ENCODE measurements at regions not wholly inside any gene's neighbourhood (a gene's known extent, or its start where the extent isn't known, plus 50 kb on each side); places are given as distances from the start of the nearest gene placed in this dataset.

DNA sequence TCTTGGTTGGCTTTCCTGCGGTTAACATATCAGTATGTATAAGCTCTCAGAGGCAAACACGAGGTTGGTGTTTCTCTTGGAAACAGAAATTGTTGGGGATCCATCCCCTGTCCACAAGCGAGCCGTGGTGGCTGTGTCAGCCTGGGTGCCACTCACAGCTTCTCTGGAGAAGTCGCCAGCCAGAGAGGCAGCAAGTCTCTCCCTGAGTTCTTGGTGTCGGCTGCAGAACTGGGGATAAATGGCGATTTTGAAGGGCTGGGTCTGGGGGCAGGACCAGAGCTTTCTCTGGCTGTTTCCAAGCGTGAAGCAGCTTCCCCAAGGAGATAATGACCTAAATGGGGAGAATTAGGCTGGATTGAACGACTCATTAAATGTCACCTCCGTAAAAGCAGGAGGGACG is 335.3 kb downstream of the GLRX3 start:
- DNase-seq, result no peak

GRCh38 chr10:130472236-130472635 is 336.0 kb downstream of the GLRX3 start:
- DNase-seq, result no peak

DNA sequence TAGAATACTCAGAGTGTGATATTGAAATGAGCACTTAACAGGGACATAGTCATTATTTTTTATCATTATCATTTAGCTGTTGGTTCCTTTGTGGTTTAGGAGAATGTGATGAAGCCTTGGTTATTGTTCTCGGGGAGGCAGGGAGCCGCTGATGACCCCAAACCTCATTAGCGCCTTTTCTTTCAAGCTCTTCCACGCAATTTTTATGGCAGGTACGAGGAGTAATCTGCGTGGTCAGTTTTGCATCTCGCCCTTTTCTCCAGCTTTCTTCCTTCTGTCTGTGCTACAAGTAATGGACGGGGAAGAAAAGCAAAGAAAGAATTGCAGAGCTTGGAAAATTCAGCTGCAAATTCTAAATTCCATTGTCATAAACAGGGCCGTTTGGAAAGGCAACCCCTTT is 338.4 kb downstream of the GLRX3 start:
- DNase-seq, result no peak

DNA sequence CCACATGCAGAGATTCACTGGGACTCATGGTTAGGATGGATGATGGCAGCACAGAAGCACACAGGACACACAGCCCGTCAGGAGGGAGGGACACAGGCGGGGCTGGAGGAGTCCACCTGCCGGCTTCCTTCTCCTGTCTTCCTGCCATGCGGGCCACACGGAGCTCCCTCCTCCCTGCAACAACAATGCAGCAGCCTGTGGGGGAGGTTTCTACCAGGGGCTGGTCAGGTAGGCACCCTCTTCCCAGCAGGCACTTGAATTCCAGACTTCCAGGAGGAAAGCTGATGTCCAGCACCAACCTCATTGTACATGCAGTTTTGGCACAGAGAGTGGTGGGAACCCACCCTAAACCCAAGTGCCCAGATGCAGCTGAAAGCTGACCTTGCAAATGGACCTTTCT is 341.2 kb downstream of the GLRX3 start:
- DNase-seq, result no peak

GRCh38 chr10:130479146-130479545 is 343.0 kb downstream of the GLRX3 start:
- DNase-seq, result no peak

GRCh38 chr10:130479926-130480325 is 343.7 kb downstream of the GLRX3 start:
- DNase-seq, result no peak

GRCh38 chr10:130480491-130480890 is 344.3 kb downstream of the GLRX3 start:
- DNase-seq, result no peak

DNA sequence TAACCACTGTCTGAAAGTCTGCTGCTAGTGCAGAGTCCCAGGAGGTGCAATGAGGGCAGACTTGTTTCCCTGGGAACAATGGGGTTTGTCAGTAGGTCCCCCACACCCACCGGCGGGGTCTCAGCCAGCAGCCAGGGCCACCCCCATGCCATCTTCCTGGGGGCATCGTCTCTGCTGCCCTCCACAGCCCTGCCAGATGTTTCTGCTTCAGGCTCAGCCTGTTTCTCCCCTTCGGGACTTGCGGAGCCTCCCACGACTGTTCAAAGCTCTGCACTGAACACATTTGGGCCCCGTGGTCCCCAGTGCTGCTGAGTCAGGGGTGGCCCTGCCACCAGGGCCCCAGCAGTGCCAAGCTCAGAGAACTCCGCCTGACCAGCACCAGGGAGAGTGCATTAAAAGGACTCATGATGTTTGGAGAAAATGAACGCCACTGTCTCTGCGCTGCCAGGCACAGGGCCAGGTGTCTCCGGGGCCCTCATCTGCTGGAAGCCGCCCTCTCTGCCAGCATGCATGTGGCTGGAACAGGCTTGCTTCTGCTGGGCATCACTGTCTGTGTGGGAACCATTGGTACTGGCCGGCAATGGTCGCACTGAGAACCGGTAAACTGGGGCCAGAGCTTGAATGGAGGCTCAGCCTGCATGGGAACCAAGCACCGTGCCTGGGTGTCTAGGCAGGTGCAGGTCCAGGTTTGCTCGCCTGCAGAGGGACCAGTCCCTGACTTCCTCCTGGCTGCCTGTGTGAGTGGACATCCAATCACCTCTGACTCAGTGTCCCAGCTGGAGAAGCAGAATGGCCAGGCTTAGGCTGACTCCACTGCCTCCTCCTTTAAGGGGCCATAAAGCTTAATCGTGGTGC is 345.1 kb downstream of the GLRX3 start:
- no peak for DNase-seq

GRCh38 chr10:130481936-130482335 is 345.7 kb downstream of the GLRX3 start:
- DNase-seq, result no peak

DNA sequence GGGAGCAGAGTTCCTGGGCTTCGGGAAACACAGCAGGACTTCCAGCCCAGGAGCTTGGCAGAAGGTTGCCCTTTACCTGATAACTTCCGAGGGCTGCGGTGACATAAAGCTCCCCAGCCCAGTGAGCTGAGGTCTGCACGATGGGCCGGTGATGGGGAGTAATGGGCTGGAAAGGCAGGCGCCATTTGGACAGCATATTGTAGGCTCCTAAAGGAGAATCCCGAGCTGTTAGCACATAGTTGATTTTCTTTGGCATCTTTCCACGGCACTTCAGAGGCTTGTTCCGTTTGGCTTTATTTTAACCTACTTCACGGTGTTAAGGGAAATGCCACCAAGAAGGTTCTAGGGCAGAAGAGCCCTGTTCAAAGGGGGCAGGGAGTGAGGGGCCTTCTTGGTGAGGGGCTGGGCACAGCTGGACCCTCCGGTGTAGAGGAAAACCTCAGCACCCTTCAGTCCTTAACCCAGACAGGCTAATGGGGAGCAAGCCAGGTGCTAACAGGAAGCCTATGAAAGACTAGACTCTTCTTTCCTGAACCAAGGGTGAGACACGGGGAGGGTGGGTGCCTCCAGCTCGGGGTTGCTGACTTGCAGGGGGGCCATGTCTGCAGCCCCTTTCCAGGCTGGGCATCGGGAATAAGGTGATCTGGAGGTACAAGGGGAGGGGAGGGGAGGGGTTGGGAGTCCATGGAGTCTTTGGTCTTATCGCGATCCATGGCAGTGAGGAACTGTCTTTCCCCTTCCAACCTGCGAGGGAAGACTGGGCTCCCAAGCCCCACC is 347.7 kb downstream of the GLRX3 start:
- no peak for DNase-seq

GRCh38 chr10:130484468-130485180 is 348.4 kb downstream of the GLRX3 start:
- no peak for DNase-seq

GRCh38 chr10:130485236-130485957 is 349.2 kb downstream of the GLRX3 start:
- no peak for DNase-seq

DNA sequence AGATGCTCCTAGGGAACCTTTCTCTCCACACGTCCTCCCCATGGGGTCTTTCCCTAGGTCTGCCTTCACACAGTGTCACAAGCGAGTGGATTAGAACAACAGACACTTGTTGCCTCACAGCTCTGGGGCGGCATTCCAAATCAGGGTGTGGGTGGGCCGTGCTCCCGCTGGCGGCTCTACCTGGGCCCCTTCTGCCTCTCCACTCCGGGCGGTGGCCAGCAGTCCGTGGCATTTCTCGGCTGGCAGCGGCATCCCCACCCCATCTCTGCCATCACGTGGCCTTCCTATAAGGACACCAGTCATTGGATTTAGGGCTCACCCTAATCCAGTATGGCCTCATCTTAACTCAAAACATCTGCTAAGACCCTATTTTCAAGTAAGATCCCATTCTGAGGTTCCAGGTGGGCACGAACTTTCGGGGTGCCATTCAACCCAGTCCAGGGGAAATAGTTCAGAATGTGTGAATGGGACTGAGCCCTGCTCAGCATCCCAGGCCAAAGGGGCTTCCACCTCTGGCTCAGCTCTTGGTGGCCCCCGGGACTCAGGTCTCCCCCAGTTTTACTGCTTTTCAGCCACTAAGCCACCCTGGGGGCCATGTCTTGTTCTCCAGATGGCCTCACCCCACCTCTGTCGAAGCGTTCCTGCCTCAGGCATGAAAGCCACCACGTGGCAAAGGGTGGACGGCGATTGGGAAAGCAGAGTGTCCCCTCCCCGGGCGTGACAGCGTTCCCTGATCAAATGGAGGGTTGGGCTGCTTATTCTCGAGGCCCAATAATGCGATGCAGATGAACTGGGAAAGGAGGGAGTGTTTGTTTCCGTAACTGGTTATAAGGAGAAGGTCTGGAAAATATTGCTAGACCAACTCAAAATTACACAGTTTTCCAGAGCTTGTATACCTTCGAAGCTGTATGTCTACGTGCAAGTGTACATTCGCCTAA is 350.0 kb downstream of the GLRX3 start:
- DNase-seq, result no peak

- DNase-seq, result no peak
Observed at GRCh38 chr10:130486906-130487305, 350.7 kb downstream of the GLRX3 start.

GRCh38 chr10:130487566-130487965 is 351.4 kb downstream of the GLRX3 start:
- DNase-seq, result no peak

DNA sequence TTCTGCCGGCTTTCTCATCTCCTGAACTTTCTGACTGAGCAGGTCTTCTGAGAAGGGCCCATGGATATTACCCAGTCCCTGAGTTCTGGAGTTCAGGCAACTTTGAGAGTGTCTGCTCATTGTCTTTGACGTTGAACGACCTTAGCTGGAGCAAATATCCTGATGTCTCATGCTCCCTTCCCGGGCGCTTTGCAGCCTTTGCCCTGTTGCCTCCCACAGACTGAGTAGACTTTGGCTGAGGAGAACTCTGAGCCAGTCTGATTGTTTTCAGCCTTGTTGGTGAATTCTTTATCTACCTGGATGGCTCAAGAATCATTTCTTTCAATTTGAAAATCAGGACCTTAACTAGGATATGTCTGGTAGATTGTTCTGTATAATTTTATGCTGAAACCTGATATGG is 353.7 kb downstream of the GLRX3 start:
- DNase-seq, result no peak

DNA sequence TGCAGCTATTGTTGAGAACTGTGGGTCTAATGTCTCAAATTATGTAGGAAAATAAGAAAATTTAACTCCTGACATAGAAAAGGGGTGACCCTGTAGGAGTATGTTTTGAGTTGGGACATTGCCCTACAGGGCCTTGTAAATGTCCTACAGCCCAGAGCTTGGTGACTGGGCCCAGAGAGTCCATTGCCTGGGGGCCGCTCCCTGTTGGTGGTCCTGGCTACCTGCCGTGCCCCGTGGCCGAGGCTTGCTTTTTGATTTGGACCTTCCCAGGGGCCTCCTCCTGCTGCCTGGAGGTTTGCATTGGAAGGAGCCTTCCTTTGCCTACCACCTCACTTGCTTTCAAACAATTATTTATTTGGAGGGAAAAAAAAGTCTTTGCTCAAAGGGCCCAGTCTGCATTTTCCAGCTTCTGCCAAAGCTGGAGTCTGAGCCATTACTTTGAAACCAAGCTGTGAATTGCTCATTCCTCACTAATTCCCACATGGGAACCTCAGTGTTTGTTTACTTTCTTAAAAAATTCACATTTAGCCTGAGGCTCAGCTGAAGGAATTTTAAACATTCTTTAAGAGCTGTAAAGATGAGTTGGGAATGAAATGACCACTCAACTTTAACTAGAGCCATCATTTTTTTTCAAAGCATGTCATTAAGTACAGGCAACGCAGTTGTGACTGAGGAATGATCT is 355.0 kb downstream of the GLRX3 start:
- no peak for DNase-seq

DNA sequence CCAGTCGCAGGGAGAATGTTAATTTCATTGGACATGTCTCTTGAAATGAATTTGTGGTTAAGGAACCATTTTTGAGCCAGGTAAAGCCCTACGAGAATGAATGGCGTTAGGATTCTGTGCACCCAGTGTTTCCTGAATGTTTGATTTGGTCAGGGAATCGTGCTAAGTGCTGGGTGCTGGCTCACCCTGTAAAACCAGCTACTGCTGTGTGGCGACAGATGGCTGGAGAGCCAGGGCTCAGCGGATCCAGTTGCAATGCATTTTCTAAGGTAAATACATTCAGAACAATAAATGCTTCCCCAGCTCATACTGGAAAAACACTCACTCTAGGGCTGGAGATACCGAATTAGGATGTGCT is 355.5 kb downstream of the GLRX3 start:
- no peak for DNase-seq

DNA sequence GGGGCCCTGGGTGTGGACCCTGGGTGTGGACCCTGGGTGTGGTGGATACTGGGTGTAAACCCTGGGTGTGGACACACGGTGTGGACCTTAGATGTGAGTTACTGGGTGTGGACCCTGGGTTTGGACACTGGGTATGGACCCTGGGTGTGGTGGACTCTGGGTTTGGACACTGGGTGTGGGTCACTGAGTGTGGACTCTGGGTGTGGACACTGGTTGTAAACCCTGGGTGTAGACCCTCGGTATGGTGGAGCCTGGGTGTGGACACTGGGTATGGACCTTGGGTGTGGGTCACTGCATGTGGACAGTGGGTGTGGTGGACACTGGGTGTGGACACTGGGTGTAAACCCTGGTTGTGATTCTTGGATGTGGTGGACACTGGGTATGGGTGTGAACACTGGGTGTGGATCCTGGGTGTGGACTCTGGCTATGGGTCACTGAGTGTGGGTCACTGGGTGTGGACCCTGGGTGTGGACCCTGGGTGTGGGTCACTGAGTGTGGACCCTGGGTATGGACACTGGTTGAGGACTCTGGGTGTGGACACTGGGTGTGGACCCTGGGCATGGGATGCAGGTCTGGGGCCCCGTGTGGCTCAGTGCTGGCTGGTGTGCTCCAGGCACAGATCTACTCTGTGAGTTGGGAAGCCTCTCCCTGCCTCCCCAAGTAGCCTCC is 356.2 kb downstream of the GLRX3 start:
- DNase-seq, result no peak

- no peak for DNase-seq
Observed at GRCh38 chr10:130493021-130493420, 356.8 kb downstream of the GLRX3 start.

All from activated CD4-positive, alpha-beta T cell treated with anti-CD3 and anti-CD28 coated beads for 48 hours (primary cell).